Gastroesophageal sphincter (tissue), 4 donors: ENCODE measurements at regions not wholly inside any gene's neighbourhood (a gene's known extent, or its start where the extent isn't known, plus 50 kb on each side); places are given as distances from the start of the nearest gene placed in this dataset.

Source experiments
- ATAC-seq: fragments of 150-250 bp; one replicate; pipeline ENCODE4 v1.9.1; 2016; ENCODE audit warnings: mild to moderate bottlenecking, moderate library complexity
- H3K27ac ChIP-seq, 4 donors: fragments of 200-600 bp; sonication (generic) in 3 of 4; 1 replicate in 3 of 4; 2 replicates in 1 of 4; pipeline ENCODE4 v1.5.1; 2016 to 2019
- H3K27me3 ChIP-seq: fragments of 200-600 bp; sonication (generic); one replicate; pipeline ENCODE4 v1.5.1; 2019
- H3K36me3 ChIP-seq, 2 donors: fragments of 200-600 bp; sonication (generic); one replicate each; pipeline ENCODE4 v1.5.1; 2019; ENCODE audit warnings: control low read depth in 1 of 2
- H3K4me1 ChIP-seq, 3 donors: fragments of 200-600 bp; sonication (generic); 1 replicate in 2 of 3; 2 replicates in 1 of 3; pipeline ENCODE4 v1.5.1; 2016 to 2019; ENCODE audit warnings: control low read depth in 2 of 3
- H3K4me3 ChIP-seq, 2 donors: fragments of 200-600 bp; sonication (generic); one replicate each; pipeline ENCODE4 v1.5.1; 2019; ENCODE audit warnings: mild to moderate bottlenecking in 1 of 2, moderate library complexity in 1 of 2
- H3K9me3 ChIP-seq, 3 donors: fragments of 200-600 bp; sonication (generic); one replicate each; pipeline ENCODE4 v1.5.1; 2017 to 2019; ENCODE audit warnings: control low read depth in 2 of 3
- CTCF ChIP-seq, 4 experiments: fragments of 200-600 bp in 2 of 4; fragments of 450-650 bp in 2 of 4; sonication (generic) in 1 of 4; IDR thresholded peaks; one replicate each; pipeline ENCODE4 v1.5.1; 2017 to 2019; ENCODE audit warnings: antibody characterized with exemption in 4 of 4, mild to moderate bottlenecking in 2 of 4, moderate library complexity in 2 of 4
- EP300 ChIP-seq: sonication (generic); formaldehyde crosslinking; IDR thresholded peaks from one replicate; pipeline ENCODE4 v1.6.1; 2017; ENCODE audit warnings: antibody characterized with exemption, mild to moderate bottlenecking
- POLR2A ChIP-seq, 2 donors: fragments of 450-650 bp; IDR thresholded peaks; one replicate each; pipeline ENCODE4 v1.6.1; 2017; ENCODE audit warnings: antibody characterized with exemption in 2 of 2, mild to moderate bottlenecking in 2 of 2, moderate library complexity in 1 of 2
- POLR2AphosphoS5 ChIP-seq: sonication (generic); formaldehyde crosslinking; IDR thresholded peaks from one replicate; pipeline ENCODE4 v1.6.1; 2017; ENCODE audit warnings: antibody characterized with exemption
- WGBS, 2 donors: methylation state at CpG; one replicate each; pipeline ENCODE4 v1.1.5; 2018; ENCODE audit warnings: low coverage in 1 of 2; 5-methylcytosine and 5-hydroxymethylcytosine counted together

DNA sequence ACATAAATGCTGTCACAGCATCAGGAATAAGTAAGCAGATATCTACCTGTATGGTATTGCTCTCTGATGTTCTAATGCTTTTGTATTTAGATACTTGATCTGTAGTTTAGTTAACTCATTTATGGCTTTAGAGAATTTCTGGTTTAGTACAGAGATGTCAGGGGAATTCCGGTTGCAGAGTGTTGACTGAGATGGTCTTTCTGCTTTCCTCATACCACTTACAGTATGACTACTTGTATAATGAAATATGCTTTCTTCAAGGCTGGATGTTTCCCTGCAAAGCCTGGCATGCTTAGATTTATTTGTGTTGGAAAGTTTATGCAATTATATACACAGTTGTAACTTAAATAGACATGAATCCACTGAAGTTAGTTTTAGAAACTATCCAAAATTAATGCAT is 278.4 kb downstream of the CDH26 start:
- Histone ChIP-seq H3K27me3 (peaks cover 13% of the 10 kb centered on the region), H3K4me3 (no peak overlapping the region), H3K36me3 (no peaks in the 10 kb centered on the region), H3K9me3 (peaks cover 0 to 7% (median 0%) of the 10 kb centered on the region in 3 donors), H3K27ac (no peak overlapping the region), H3K4me1 (no peaks in the 10 kb centered on the region)
- no peak for ATAC-seq
- no peak for TF ChIP-seq POLR2AphosphoS5
- no peak for TF ChIP-seq CTCF (IDR thresholded peaks at IDR 0.05)
- TF ChIP-seq EP300, result no peak
- no peak for TF ChIP-seq POLR2A (IDR thresholded peaks at IDR 0.05)
- WGBS, 2 donors, result 23 to 37% methylated on average over 1 of the region's 1 CpG

DNA sequence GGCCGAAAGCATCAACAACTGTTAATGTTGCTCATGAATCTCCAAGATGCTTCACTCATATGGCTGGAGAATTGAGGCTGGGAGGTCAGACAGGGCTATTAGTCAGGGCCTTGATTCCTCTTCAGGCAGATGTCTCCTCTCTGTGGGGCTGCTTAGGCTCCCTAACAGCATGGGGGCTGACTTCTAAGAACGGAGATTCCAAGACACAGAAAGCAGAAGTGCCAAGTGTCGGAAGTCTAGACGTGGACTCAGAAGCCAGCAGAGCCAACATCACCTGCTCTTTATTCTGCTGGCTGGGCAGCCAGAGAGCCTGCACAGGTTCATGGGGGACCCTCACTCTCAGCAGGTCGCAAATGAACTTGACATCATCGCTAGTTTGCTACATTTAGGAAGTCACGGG is 279.8 kb downstream of the CDH26 start:
- TF ChIP-seq EP300, result no peak
- no peak for TF ChIP-seq POLR2AphosphoS5
- TF ChIP-seq POLR2A (IDR thresholded peaks at IDR 0.05), result no peak
- no peak for TF ChIP-seq CTCF (IDR thresholded peaks at IDR 0.05)
- Histone ChIP-seq H3K36me3 (no peaks in the 10 kb centered on the region), H3K4me3 (no peak overlapping the region), H3K4me1 (no peaks in the 10 kb centered on the region), H3K9me3 (peaks cover 0 to 7% (median 0%) of the 10 kb centered on the region in 3 donors), H3K27ac (no peak overlapping the region), H3K27me3 (peaks cover 13% of the 10 kb centered on the region)
- ATAC-seq, result no peak
- WGBS, 2 donors, result 57 to 59% methylated on average over 3 of the region's 7 CpGs

DNA sequence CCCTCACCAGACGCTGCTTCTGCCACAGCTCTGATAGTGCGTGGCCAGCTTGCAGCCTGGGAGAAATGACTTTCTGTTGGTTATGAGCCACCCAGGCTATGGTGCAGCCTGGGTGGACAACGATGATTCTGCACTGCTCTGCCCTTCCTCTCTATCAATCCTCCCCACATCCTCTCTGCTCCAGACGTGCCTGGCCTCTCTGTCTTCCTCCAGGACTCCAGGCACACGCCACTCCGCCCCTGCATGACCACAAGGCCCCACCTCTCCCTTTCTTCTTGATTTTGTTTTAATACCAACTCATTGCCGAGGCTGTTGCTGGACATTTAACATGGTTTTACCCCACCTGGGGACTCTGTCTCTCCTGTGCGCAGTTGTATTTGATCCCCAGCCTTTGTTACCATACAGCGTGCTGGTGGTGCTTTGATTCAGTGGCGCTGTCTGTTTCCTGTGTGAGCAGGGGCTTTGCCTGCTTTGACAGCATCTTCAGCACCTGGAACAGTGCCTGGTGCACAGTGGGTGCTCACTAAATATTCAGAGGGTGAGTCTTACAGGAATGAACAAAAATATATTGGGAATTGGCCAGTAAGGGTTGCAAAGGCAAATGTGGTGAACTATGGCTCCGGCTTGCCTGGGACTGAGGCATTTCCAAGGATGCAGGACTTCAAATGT is 280.9 kb downstream of the CDH26 start:
- 54 to 91% methylated on average over 6 to 10 of the region's 11 CpGs for WGBS, 2 donors
- Histone ChIP-seq H3K27ac (no peak overlapping the region), H3K4me3 (no peak overlapping the region), H3K9me3 (peaks cover 0 to 7% (median 0%) of the 10 kb centered on the region in 3 donors), H3K4me1 (no peaks in the 10 kb centered on the region), H3K36me3 (no peaks in the 10 kb centered on the region), H3K27me3 (peaks cover 13% of the 10 kb centered on the region)
- no peak for ATAC-seq
- no peak for TF ChIP-seq EP300

DNA sequence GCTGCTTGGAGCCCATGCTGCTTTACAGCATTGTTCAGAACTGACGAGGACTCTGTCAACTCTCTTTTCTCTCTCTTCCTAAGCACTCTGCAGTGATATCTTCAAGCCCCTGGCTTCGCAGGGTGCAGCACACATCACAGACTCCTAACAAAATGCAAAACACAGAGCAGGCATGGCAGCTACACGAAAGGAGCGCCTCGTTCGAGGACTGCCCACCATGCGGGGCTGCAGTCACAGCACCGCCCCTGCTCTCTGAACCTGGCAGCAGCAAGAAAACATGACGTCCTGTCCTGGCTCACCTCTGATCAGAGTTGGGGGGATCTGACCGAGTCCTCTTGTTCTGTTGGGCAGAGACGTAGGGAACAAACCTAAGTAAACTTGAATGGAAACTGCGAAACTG is 281.7 kb downstream of the CDH26 start:
- Histone ChIP-seq H3K4me1 (no peaks in the 10 kb centered on the region), H3K36me3 (no peaks in the 10 kb centered on the region), H3K27me3 (peaks cover 13% of the 10 kb centered on the region), H3K9me3 (peaks cover 0 to 7% (median 0%) of the 10 kb centered on the region in 3 donors), H3K27ac (no peak overlapping the region), H3K4me3 (no peak overlapping the region)
- WGBS, 2 donors, result 73 to 100% methylated on average over 1 to 2 of the region's 12 CpGs
- no peak for ATAC-seq
- no peak for TF ChIP-seq EP300
- TF ChIP-seq POLR2A (IDR thresholded peaks at IDR 0.05), result no peak

DNA sequence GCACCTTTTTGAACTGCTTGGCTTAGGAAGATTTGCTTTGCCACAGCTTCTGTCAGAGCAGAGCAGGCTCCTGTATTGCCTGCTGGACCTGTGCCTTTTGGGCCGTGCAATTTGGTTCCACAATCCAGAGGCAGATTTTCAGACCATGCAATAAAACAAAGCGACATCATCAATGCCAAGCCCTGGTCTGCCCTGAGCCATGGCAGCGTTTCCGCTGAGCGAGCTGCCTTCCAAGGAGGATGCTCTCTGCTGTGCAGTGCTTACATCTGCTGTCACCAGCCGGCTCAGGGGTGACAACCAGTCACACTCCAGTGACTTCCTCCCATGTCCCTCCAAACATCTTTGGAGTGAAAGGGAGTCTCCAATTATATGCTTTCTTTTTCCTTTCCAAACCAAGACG is 282.2 kb downstream of the CDH26 start:
- no peaks in the 10 kb centered on the region for H3K36me3 ChIP-seq
- no peak for TF ChIP-seq CTCF (IDR thresholded peaks at IDR 0.05)
- no peak for TF ChIP-seq POLR2AphosphoS5
- no peak for TF ChIP-seq POLR2A (IDR thresholded peaks at IDR 0.05)
- no peak for TF ChIP-seq EP300
- no peak overlapping the region for H3K4me3 ChIP-seq
- H3K27me3 ChIP-seq, result peaks cover 13% of the 10 kb centered on the region
- H3K27ac ChIP-seq, result no peak overlapping the region
- no peak for ATAC-seq
- WGBS, 2 donors, result 70 to 90% methylated on average over 7 of the region's 7 CpGs
- no peaks in the 10 kb centered on the region for H3K4me1 ChIP-seq
- peaks cover 0 to 7% (median 0%) of the 10 kb centered on the region in 3 donors for H3K9me3 ChIP-seq

- Histone ChIP-seq H3K4me1 (no peaks in the 10 kb centered on the region), H3K36me3 (no peaks in the 10 kb centered on the region), H3K27ac (no peak overlapping the region), H3K9me3 (peaks cover 0 to 7% (median 0%) of the 10 kb centered on the region in 3 donors), H3K27me3 (peaks cover 13% of the 10 kb centered on the region), H3K4me3 (no peak overlapping the region)
- no peak for ATAC-seq
- WGBS, 2 donors, result 60 to 64% methylated on average over 4 to 8 of the region's 8 CpGs
- TF ChIP-seq POLR2AphosphoS5, result no peak
- no peak for TF ChIP-seq POLR2A (IDR thresholded peaks at IDR 0.05)
- no peak for TF ChIP-seq EP300
- no peak for TF ChIP-seq CTCF (IDR thresholded peaks at IDR 0.05)
These were observed 282.8 kb downstream of the CDH26 start for GRCh38 chr20:60240986-60241385.
